H54 (cell line): ENCODE measurements at regions not wholly inside any gene's neighbourhood (a gene's known extent, or its start where the extent isn't known, plus 50 kb on each side); places are given as distances from the start of the nearest gene placed in this dataset.
"Not testable (repeated sequence)": the region's sequence is repeated elsewhere in the genome, so short reads cannot be mapped to it uniquely, and the experiment has no call there.

Experiments
- DNase-seq: peaks from one replicate; pipeline ENCODE4 v3.0.0; 2011; ENCODE audit warnings: low spot score, mixed read lengths; ENCODE audit not compliant: insufficient read length
- FAIRE-seq: peaks from 3 replicates; lab custom pipeline; 2011; peaks lifted over from hg19 to GRCh38; lab: Jason Lieb, UNC
- POLR2A ChIP-seq: IDR thresholded peaks from 2 replicates; pipeline ENCODE4 v1.6.1; 2011; ENCODE audit warnings: low read depth, mild to moderate bottlenecking, low read length

DNA sequence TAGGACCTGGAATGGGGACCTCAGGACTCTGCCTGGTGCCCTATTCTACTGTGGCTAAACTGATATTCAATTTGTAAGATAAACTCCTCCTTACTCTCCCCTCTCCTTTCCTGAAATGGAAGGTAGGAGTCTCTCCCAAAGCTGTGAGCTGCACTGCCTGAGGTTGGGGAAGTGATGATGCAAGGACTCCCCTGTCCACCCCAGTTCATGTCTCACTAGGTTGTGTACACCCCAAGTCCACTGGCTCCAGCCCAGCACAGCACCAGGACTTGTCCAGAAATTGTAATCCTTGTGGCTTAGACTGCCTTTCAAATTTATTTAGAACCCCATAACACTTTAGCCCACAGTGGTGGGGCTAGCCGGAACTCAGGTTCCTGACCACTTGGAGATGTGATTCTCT lies 247.2 kb upstream of the CTBP2 start:
- no peak for TF ChIP-seq POLR2A
- DNase-seq (no peak), FAIRE-seq (no peak)

DNA sequence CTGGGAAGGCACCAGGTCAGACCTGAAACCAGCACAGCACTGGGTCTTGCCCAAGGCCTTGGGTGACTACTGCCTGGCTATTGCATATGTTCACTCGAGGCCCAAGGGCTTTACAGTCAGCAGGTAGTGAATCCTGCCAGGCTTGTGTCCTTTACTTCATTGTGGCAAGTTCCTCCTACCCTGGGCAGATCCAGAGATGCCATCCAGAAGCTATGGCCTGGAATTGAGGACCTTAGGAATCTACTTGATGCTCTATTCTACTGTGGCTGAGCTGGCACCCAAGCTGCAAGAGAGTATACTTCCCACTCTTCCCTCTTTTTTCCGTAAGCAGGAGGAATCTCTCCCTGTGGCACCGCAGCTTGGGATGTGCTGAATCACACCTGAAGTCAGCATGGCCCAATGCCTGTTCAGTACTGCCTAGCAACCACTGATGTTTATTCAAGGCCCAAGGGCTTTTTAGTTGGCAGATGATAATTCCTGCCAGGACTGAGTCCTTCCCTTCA lies 246.7 kb upstream of the CTBP2 start:
- no peak for DNase-seq
- FAIRE-seq, result no peak
- TF ChIP-seq POLR2A, result no peak

DNA sequence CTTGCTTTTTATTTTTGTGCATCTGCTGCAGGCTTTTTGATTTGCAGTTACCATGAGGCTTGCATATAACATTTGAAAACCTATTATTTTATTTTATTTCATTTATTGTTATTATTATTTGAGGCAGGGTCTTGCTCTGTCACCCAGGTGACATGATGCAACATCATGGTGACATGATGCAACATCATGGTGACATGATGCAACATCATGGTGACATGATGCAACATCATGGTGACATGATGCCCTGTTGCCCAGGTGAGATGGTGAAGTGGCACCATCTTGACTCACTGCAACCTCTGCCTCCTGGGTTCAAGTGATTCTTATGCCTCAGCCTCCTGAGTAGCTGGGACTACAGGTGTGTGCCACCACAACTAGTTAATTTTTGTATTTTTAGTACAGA lies 244.5 kb upstream of the CTBP2 start:
- not testable (repeated sequence) for FAIRE-seq, DNase-seq

DNA sequence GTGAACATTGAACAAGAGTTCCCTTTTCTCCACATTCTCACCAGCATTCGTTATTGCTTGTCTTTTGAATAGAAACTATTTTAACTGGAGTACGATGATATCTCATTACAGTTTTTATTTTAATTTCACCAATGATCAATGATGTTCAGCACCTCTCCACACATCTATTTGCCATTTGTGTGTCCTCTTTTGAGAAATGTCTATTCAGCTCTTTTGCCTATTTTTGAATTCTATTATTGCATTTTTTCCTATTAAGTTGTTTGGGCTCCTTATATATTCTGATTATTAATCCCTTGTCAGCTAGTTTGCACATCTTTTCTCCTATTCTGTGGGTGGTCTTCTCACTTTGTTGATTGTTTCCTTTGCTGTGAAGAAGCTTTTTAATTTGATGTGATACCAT lies 241.1 kb upstream of the CTBP2 start:
- no peak for DNase-seq
- FAIRE-seq, result no peak

DNA sequence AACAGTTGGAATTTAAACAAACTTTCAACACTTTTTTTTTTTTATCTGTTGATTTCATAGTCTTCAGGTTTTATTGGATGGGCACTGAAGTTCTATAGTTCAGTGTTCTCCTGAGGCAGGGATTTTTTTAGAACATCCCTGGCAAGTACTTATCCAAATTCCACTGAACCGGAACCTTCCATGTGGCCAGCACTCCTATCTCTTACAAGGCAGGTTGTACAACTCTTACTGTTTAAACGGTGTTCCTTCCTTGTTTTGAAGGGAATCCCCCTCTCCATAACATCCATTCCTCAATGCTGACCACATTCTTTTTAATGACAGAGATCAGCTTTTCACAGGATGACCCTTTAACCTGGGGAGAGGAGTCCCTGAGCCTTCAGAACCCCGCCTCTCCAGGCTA lies 238.9 kb upstream of the CTBP2 start:
- DNase-seq, result no peak
- no peak for TF ChIP-seq POLR2A
- no peak for FAIRE-seq

More for the DNA sequence above, 241.1 kb upstream of the CTBP2 start:
- no peak for TF ChIP-seq POLR2A

DNA sequence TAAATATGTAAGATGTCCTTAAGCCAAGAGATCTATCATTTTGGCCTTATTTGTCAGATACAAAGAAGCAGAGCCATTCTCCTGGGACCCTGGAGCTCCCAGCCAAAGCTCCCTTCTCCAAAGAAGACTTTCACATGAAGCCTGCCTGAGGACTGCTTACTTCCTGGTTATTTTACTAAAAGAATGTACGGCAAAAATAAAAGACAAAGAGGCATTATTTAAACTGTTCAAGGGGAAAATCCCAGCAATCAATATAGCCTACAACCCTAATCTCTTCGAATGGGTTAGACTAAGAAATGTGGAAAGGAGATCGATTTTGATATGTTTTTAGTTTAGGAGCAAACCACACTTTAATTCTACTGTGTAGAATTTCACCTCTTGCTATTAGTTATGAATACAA lies 237.9 kb upstream of the CTBP2 start:
- FAIRE-seq (no peak), DNase-seq (no peak)
- TF ChIP-seq POLR2A, result no peak

DNA sequence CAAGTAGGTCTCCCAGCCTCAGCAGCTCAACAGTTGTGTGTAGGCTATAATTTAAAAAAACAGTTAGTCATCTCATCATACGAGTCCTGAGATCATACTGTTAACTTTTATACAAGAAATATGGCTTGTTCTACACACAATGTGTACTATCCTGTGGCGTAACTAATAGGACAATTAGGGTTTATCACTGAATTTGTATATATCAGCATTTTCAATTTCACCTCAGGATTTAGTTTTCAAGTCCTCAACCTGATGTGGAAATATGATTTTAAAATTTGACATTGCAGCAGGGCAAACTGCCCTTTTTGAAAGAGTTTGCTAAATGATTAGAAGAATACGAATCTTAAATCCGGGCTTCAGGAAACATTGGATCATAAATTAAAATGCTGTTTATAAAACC lies 237.2 kb upstream of the CTBP2 start:
- DNase-seq, result no peak
- no peak for FAIRE-seq
- no peak for TF ChIP-seq POLR2A

DNA sequence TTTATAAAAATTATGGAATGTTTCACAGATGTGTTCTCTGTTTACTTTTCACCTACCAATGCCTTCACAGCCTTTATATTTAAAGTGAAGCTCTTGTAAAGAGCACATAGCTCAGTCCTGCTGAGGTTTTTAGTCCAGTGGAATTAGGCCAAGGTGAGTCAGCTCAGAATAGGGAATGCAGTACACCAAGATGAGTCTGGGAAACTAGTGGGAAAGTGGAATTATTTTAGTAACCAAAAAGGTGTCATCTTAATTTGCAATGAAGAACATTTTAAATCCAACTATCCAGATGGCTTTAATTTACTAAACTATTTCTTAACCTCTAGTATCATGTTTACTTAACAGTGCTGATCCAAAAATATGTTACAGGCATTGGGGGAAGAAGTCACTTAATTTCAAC lies 236.3 kb upstream of the CTBP2 start:
- no peak for DNase-seq
- TF ChIP-seq POLR2A, result no peak
- no peak for FAIRE-seq

DNA sequence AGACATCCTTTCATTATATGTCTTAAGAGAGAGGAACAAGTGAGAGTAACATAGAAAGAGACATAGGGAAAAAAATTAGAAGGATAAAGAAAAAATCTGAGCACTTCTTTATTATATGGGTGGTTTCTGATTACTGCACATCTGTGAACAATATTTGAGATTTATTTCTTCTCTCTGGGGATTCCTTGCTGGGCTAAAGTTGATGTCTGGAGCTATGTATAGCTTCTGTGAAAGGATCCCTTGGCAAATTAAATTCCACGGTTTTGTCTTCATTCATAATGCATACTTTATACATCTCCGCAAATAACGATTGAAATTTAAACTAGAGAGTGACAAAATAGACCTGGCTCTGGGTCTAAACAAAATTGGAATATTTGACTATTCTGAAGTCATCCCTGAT lies 232.2 kb upstream of the CTBP2 start:
- no peak for TF ChIP-seq POLR2A
- DNase-seq, result no peak
- no peak for FAIRE-seq

DNA sequence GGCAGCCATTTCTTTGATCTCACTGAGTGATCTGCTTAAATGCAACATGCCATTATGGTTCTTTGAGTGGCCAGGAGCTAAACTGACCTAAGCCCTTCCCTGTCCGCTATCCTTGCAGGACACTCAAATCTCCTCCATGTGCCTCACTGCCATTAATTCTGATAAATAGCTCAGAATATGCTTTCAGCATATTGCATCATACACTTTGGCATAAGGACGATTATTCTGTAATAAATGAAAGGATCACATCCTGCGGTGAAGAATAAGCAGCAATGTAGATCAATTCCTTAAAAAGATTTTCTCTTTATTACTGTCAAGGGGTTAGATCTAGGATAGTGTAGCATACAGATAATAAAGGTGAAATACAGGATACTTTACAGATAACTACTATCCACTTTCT lies 231.8 kb upstream of the CTBP2 start:
- no peak for TF ChIP-seq POLR2A
- DNase-seq (no peak), FAIRE-seq (no peak)

DNA sequence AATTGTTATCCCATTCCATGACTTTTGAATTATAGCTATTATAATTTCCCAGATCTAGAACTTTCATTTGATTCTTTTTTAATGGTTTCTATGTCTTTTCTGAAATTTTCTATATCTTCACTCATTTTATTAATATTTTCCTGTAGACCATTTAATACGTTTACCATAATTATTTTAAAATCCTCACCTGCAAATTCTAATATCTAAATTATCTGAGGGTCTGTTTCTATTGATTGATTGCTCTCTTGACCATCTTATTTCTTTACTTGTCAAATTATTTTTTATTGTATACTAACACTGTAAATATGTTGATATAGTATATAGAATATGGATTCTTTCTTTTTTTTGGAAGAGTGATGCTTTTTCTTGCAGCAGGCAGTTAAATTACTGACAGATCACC lies 229.3 kb upstream of the CTBP2 start:
- no peak for FAIRE-seq
- no peak for TF ChIP-seq POLR2A
- DNase-seq, result no peak

DNA sequence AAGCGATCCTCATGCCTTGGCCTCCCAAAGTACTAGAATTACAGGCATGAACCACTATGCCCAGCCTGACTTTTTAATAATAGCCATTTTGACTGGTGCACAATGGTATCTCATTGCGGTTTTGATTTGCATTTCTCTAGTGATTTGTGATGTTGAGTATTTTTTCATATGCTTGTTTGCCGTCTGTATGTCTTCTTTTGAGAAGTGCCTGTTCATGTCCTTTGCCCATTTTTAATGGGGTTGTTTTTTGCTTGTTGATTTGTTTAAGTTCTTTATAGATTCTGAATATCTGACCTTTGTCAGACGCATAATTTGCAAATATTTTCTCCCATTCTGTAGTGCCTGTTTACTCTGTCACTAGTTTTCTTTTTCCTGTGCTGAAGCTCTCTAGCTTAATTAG lies 219.2 kb upstream of the CTBP2 start:
- no peak for TF ChIP-seq POLR2A
- FAIRE-seq (no peak), DNase-seq (no peak)

DNA sequence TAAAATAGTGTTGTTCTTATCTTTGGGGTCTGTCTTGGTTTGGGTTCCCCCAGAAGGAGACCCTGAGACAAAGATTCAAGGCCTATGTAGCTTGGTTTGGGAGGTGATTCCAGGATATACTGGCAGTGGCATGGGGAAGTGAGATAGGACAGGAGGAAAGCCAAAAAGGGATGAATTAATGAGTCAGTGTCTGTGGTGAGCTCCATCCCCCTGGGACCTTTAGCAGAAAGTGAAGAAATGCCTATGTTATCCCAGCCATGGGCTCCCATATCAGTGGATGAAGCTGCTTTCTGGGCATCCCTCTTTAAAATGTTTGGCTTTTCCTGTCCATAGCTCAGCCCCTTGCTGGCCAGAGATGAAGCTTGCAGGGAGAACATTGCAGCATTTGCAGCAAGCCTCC lies 217.0 kb upstream of the CTBP2 start:
- no peak for TF ChIP-seq POLR2A
- FAIRE-seq, result no peak
- no peak for DNase-seq

DNA sequence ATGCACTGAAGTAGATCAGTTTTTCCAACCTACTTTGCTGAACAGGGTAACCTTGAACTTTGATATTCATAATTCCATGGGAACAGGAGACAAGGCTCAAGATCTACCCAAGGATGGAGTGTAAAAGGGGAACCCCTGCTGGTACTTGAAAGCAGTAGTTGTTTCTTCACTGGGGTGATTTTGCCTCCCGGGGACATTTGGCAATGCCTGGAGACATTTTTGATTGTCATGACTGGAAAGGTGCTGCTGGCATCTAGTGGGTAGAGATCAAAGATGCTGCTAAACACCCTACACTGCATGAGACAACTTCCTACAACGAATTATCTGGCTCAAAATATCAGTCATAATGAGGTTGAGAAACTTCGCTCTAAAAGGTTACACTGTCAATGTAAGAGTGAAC lies 214.8 kb upstream of the CTBP2 start:
- DNase-seq (no peak), FAIRE-seq (no peak)
- TF ChIP-seq POLR2A, result no peak

DNA sequence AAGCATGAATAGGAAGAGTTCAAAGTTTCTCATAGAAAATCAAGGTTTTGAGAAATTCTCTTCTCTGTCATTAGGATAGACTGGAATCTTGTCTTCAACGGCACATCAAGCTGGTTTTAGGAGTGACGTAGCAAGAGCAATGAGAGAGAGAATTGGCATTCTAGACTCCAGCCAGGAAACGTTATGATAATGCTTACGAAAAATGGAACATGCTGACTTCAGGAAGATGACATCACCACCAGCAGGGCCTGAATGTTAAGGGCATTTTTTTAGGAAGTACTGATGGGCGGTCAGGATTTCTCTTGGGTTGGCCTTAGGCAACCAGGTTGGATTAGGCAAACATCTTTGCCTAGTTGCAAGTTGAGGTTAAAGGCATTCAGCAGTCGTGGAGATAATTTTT lies 213.2 kb upstream of the CTBP2 start:
- no peak for DNase-seq

DNA sequence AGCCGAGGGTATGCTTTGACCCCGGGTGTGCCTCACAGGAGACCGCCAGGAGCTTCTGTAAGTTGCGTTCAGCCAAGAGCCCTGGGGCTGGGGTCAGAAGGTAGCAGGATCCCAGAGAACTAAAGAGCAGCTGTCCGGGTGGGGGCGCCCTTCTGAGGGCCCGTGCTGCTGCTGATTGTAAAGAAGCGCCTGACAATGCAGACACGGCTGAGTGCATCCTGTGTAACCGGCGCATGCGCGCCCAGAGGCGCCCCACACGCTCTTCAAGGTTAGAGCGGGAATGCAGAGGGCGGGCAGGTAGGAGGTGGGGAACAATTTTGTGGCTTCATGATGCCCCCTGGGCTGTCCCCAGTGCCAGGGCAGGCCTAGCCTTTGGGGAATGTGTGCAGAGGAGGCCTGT lies 210.2 kb upstream of the CTBP2 start:
- DNase-seq, result no peak
- no peak for FAIRE-seq
- no peak for TF ChIP-seq POLR2A

More for the DNA sequence above, 213.2 kb upstream of the CTBP2 start:
- TF ChIP-seq POLR2A, result no peak
- FAIRE-seq, result no peak
